ENCODE measurements at regions not wholly inside any gene's neighbourhood (a gene's known extent, or its start where the extent isn't known, plus 50 kb on each side); places are given as distances from the start of the nearest gene placed in this dataset.

DNA sequence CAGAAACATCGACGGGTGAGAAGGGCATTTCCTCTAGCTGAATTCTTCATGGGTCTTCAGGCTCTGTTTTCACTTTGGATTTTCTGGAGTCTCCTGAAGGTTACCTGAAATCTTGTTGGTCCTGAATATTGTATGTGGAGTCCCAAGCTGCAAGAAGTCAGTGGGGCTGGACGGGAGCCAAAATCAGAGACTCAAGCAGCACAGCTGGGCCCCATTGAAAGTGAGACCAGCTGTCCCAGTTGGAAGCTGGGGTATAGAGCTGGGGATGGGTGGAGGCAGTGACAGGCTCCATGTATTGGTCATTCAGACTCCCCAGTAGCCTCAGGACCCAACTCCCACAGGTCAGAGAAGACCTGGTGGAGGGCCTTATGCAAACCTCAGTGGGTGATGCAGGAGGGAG lies 111.3 kb upstream of the MLN start:
- 56 to 58% methylated on average over 3 of the region's 3 CpGs for WGBS, 2 donors
- DNase-seq (no peak), ATAC-seq (ENCODE audit: low FRiP score in 2 of 2) (no peak)
- H3K36me3 ChIP-seq = no peaks in the 10 kb centered on the region
- no peaks in the 10 kb centered on the region for H3K4me1 ChIP-seq
- H3K27me3 ChIP-seq = no peaks in the 10 kb centered on the region
- TF ChIP-seq EP300 (IDR thresholded peaks at IDR 0.05) = no peak
- TF ChIP-seq, protein P1, sequence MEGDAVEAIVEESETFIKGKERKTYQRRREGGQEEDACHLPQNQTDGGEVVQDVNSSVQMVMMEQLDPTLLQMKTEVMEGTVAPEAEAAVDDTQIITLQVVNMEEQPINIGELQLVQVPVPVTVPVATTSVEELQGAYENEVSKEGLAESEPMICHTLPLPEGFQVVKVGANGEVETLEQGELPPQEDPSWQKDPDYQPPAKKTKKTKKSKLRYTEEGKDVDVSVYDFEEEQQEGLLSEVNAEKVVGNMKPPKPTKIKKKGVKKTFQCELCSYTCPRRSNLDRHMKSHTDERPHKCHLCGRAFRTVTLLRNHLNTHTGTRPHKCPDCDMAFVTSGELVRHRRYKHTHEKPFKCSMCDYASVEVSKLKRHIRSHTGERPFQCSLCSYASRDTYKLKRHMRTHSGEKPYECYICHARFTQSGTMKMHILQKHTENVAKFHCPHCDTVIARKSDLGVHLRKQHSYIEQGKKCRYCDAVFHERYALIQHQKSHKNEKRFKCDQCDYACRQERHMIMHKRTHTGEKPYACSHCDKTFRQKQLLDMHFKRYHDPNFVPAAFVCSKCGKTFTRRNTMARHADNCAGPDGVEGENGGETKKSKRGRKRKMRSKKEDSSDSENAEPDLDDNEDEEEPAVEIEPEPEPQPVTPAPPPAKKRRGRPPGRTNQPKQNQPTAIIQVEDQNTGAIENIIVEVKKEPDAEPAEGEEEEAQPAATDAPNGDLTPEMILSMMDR (IDR thresholded peaks at IDR 0.05) = no peak
- TF ChIP-seq POLR2AphosphoS5 (IDR thresholded peaks at IDR 0.05) = no peak
- no peaks in the 10 kb centered on the region for H3K9me3 ChIP-seq
- no peak overlapping the region for H3K27ac ChIP-seq
- no peak overlapping the region for H3K4me3 ChIP-seq

DNA sequence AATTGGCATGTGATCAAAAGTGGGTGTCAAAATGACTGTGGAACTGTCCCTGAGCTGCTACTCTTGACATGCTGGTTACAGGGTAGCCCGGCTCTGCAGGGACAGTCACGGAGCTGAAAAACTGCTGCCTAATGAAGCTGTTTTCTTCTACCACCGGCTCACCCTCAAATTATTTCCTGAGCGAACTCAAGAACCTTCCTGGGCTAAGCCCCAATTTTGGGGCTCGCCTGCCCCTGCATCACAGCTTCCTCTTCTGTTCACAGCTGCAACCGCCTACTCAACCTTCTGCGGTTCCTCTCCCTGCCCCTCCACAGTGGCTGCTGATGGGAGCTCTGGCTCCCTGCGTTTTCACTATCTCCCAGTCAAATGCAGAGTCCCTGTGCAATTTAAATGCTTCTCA lies 110.8 kb upstream of the MLN start:
- Histone ChIP-seq H3K9me3 (no peaks in the 10 kb centered on the region), H3K27ac (no peak overlapping the region), H3K27me3 (no peaks in the 10 kb centered on the region), H3K4me1 (no peaks in the 10 kb centered on the region), H3K4me3 (no peak overlapping the region), H3K36me3 (no peaks in the 10 kb centered on the region)
- DNase-seq = no peak
- 53 to 58% methylated on average over 8 of the region's 8 CpGs for WGBS, 2 donors
- TF ChIP-seq POLR2AphosphoS5 (IDR thresholded peaks at IDR 0.05) (no peak), POLR2A (IDR thresholded peaks at IDR 0.05) (no peak), EP300 (IDR thresholded peaks at IDR 0.05) (no peak)
- TF ChIP-seq, protein P1 (IDR thresholded peaks at IDR 0.05) = no peak
- ATAC-seq (ENCODE audit: low FRiP score in 2 of 2) = peak in 1 of 2 donors; percentile 67

DNA sequence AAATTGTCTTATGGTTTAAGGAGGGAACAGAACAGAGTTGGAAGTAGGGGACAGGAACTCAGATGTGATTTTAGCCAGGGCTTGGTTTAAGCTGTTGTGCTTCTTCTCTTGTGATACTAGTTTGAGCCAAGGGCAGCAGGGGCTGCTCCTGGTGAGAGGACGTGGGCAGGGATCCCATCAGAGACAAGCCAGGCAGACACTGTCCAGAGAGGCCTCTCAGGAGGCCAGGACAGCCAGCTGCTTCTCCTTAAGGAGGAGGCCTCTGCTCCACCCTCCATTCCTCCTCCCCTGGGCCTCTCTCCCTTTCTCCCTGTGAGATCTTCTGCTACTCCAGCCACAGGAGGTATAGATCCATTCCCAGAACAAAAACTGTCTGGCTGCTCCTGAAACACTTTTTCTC lies 108.4 kb upstream of the MLN start:
- Histone ChIP-seq H3K4me1 (no peaks in the 10 kb centered on the region), H3K27ac (no peak overlapping the region), H3K4me3 (no peak overlapping the region), H3K36me3 (no peaks in the 10 kb centered on the region), H3K9me3 (no peaks in the 10 kb centered on the region), H3K27me3 (no peaks in the 10 kb centered on the region)
- 63 to 64% methylated on average over 1 of the region's 1 CpG for WGBS, 2 donors
- DNase-seq (no peak), ATAC-seq (ENCODE audit: low FRiP score in 2 of 2) (no peak)
- TF ChIP-seq POLR2A (IDR thresholded peaks at IDR 0.05) = no peak
- TF ChIP-seq, protein P1 (IDR thresholded peaks at IDR 0.05) = no peak

DNA sequence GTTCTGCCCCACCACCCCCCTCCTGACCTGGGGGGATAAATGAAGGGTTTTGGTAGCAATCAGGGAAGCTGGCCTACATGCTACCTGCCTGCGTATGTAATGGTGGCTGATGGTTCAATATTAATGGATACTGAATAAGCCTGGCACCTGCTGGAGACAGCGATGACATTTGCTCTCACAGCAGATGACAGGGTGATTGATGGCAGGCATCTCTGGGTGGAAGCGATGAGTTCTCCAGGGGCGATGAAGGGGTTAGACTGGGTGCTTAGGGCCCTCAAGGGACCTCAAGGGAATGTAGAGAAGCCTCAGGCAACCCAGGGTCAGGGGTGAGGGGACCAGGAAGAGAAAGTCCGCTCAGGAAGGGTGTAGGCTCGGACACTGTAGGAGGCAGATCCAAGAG lies 107.7 kb upstream of the MLN start:
- TF ChIP-seq EP300 (IDR thresholded peaks at IDR 0.05) = no peak
- TF ChIP-seq POLR2A (IDR thresholded peaks at IDR 0.05) = no peak
- no peak for TF ChIP-seq POLR2AphosphoS5 (IDR thresholded peaks at IDR 0.05)
- TF ChIP-seq, protein P1 (IDR thresholded peaks at IDR 0.05) = no peak
- ATAC-seq (ENCODE audit: low FRiP score in 2 of 2) (no peak), DNase-seq (no peak)
- Histone ChIP-seq H3K9me3 (no peaks in the 10 kb centered on the region), H3K36me3 (no peaks in the 10 kb centered on the region), H3K27me3 (no peaks in the 10 kb centered on the region), H3K4me3 (no peak overlapping the region), H3K27ac (no peak overlapping the region), H3K4me1 (no peaks in the 10 kb centered on the region)
- WGBS, 2 donors = 86 to 93% methylated on average over 6 of the region's 6 CpGs

DNA sequence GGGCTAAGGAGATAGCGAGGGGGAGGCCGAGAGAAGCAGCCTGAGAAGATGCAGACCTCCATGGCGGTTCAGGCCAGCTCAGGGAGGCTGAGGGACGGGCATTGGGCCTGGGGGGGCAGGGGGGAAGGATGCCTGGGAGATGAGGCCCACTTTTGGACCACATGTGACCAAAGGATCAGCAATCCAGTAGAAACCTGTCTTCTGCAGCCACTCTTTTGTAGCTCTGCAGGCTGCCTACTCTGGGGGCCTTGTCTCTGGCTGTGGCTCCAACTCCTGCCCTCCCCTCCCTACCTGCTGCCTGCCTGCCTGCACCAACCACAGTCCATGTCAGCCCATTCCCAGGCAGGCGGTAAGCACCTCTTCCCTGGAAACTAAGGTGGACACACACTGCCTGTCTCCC lies 106.8 kb upstream of the MLN start:
- no peaks in the 10 kb centered on the region for H3K27me3 ChIP-seq
- no peaks in the 10 kb centered on the region for H3K9me3 ChIP-seq
- H3K36me3 ChIP-seq = no peaks in the 10 kb centered on the region
- H3K4me3 ChIP-seq = no peak overlapping the region
- 95 to 98% methylated on average over 5 of the region's 5 CpGs for WGBS, 2 donors
- TF ChIP-seq, protein P1 (IDR thresholded peaks at IDR 0.05) = no peak
- no peak for TF ChIP-seq EP300 (IDR thresholded peaks at IDR 0.05)
- no peak for TF ChIP-seq POLR2A (IDR thresholded peaks at IDR 0.05)
- TF ChIP-seq POLR2AphosphoS5 (IDR thresholded peaks at IDR 0.05) = no peak
- H3K27ac ChIP-seq = no peak overlapping the region
- H3K4me1 ChIP-seq = no peaks in the 10 kb centered on the region
- no peak for DNase-seq
- ATAC-seq (ENCODE audit: low FRiP score in 2 of 2) = no peak

Data from upper lobe of left lung (tissue), 6 donors.